ENCODE measurements at regions not wholly inside any gene's neighbourhood (a gene's known extent, or its start where the extent isn't known, plus 50 kb on each side); places are given as distances from the start of the nearest gene placed in this dataset.
"Not testable (repeated sequence)": the region's sequence is repeated elsewhere in the genome, so short reads cannot be mapped to it uniquely, and the experiment has no call there.

GRCh38 chr1:98119796-98120195, 199.0 kb upstream of the DPYD start:
- no peak for DNase-seq (ENCODE audit: low read depth in 2 of 2)

GRCh38 chr1:98113811-98114210, 193.0 kb upstream of the DPYD start:
- no peak for DNase-seq (ENCODE audit: low read depth in 2 of 2)

GRCh38 chr1:98112626-98113025, 191.8 kb upstream of the DPYD start:
- no peak for DNase-seq (ENCODE audit: low read depth in 2 of 2)

- no peak for DNase-seq (ENCODE audit: low read depth in 2 of 2)
Observed at GRCh38 chr1:98110674-98111073, 189.8 kb upstream of the DPYD start.

- not testable (repeated sequence) for DNase-seq (ENCODE audit: low read depth in 2 of 2)
Observed at GRCh38 chr1:98108378-98108777, 187.5 kb upstream of the DPYD start.

GRCh38 chr1:98107256-98107655, 186.4 kb upstream of the DPYD start:
- no peak for DNase-seq (ENCODE audit: low read depth in 2 of 2)

GRCh38 chr1:98104289-98104688, 183.5 kb upstream of the DPYD start:
- no peak for DNase-seq (ENCODE audit: low read depth in 2 of 2)

GRCh38 chr1:98103617-98104285, 182.9 kb upstream of the DPYD start:
- no peak for DNase-seq (ENCODE audit: low read depth in 2 of 2)

GRCh38 chr1:98102345-98103030, 181.7 kb upstream of the DPYD start:
- DNase-seq (ENCODE audit: low read depth in 2 of 2) = no peak

- no peak for DNase-seq (ENCODE audit: low read depth in 2 of 2)
Observed at GRCh38 chr1:98101364-98101763, 180.5 kb upstream of the DPYD start.

GRCh38 chr1:98099501-98099900, 178.7 kb upstream of the DPYD start:
- DNase-seq (ENCODE audit: low read depth in 2 of 2) = no peak

GRCh38 chr1:98098473-98098872, 177.6 kb upstream of the DPYD start:
- no peak for DNase-seq (ENCODE audit: low read depth in 2 of 2)

- DNase-seq (ENCODE audit: low read depth in 2 of 2) = no peak
Observed at GRCh38 chr1:98090351-98090750, 169.5 kb upstream of the DPYD start.

GRCh38 chr1:98088381-98088780, 167.5 kb upstream of the DPYD start:
- no peak for DNase-seq (ENCODE audit: low read depth in 2 of 2)

- DNase-seq (ENCODE audit: low read depth in 2 of 2) = no peak
Observed at GRCh38 chr1:98086796-98087441, 166.1 kb upstream of the DPYD start.

GRCh38 chr1:98086156-98086555, 165.3 kb upstream of the DPYD start:
- no peak for DNase-seq (ENCODE audit: low read depth in 2 of 2)

- no peak for DNase-seq (ENCODE audit: low read depth in 2 of 2)
Observed at GRCh38 chr1:98084188-98084587, 163.4 kb upstream of the DPYD start.

GRCh38 chr1:98081944-98082343, 161.1 kb upstream of the DPYD start:
- no peak for DNase-seq (ENCODE audit: low read depth in 2 of 2)

- DNase-seq (ENCODE audit: low read depth in 2 of 2) = no peak
Observed at GRCh38 chr1:98078596-98078995, 157.8 kb upstream of the DPYD start.

GRCh38 chr1:98077691-98078090, 156.9 kb upstream of the DPYD start:
- no peak for DNase-seq (ENCODE audit: low read depth in 2 of 2)

GRCh38 chr1:98075626-98076025, 154.8 kb upstream of the DPYD start:
- DNase-seq (ENCODE audit: low read depth in 2 of 2) = no peak

- DNase-seq (ENCODE audit: low read depth in 2 of 2) = no peak
Observed at GRCh38 chr1:98073823-98074222, 153.0 kb upstream of the DPYD start.

GRCh38 chr1:98073106-98073505, 152.3 kb upstream of the DPYD start:
- DNase-seq (ENCODE audit: low read depth in 2 of 2) = no peak
